ENCODE measurements at regions not wholly inside any gene's neighbourhood (a gene's known extent, or its start where the extent isn't known, plus 50 kb on each side); places are given as distances from the start of the nearest gene placed in this dataset.
A peak's percentile ranks its signal among the peaks of the same experiment; 100 is the strongest.
"Not testable (repeated sequence)": the region's sequence is repeated elsewhere in the genome, so short reads cannot be mapped to it uniquely, and the experiment has no call there.

DNA sequence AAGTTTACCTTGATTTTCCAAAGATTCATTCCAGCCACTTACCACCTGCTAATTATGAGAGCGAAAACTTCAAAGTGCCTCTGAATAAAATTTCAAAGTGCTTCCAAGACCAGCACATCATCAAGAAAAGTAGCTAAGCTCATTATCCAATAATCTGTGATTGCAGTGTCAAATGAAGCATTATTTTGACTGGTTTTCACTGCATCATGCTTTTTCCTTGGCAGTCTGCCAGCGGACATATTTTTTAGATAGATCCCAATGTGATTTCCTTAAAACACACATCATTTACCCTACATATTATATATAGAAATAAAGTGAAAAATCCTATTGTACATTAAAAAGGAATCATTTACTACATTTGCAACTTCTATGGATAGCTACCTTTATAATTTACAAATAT, 508.6 kb upstream of the FAM174A start:
- Histone ChIP-seq H2AK5ac (ENCODE audit: low read depth, low read length) (no peak overlapping the region), H3K79me1 (ENCODE audit: low read depth, low read length) (no peaks in the 10 kb centered on the region), H3K18ac (ENCODE audit: low read length) (no peak overlapping the region), H4K8ac (ENCODE audit: low read depth, low read length) (no peak overlapping the region), H3K4me3 (ENCODE audit: low read length in 2 of 2) (no peak overlapping the region), H3K23ac (ENCODE audit: low read depth, low read length, poor library complexity) (no peak overlapping the region), H2BK15ac (ENCODE audit: low read length) (no peak overlapping the region), H2BK5ac (ENCODE audit: low read length) (no peak overlapping the region), H2AFZ (ENCODE audit: low read length) (no peak overlapping the region), H3K4me2 (ENCODE audit: insufficient read depth, low read length, poor library complexity, severe bottlenecking) (no peak overlapping the region), H3K27ac (replicated peaks; ENCODE audit: low read length) (no peak overlapping the region), H2BK12ac (ENCODE audit: low read length) (no peak overlapping the region), H3K27me3 (ENCODE audit: control insufficient read depth in 3 of 3, insufficient read depth in 3 of 3, low read depth in 1 of 3, low read length in 3 of 3) (no peaks in the 10 kb centered on the region), H2BK120ac (ENCODE audit: low read depth, low read length) (no peak overlapping the region), H3K9ac (ENCODE audit: low read depth, low read length, poor library complexity) (no peak overlapping the region), H3K4me1 (ENCODE audit: control insufficient read depth in 2 of 2, insufficient read depth in 1 of 2, low read depth in 1 of 2, low read length in 2 of 2) (no peaks in the 10 kb centered on the region), H4K91ac (ENCODE audit: low read depth, low read length, poor library complexity) (no peak overlapping the region), H3K14ac (ENCODE audit: low read length) (no peak overlapping the region), H3K9me3 (replicated peaks in 1 of 2; ENCODE audit: control insufficient read depth in 2 of 2, insufficient read depth in 1 of 2, low read depth in 1 of 2, low read length in 2 of 2) (no peaks in the 10 kb centered on the region), H3K4ac (ENCODE audit: low read length) (no peak overlapping the region), H3K36me3 (replicated peaks in 1 of 2; ENCODE audit: control insufficient read depth in 2 of 2, insufficient read depth in 2 of 2, low read length in 2 of 2) (no peaks in the 10 kb centered on the region)
- no peak for DNase-seq (ENCODE audit: low spot score)
- no CpG with 5 or more reads among the region's 2 CpGs for WGBS, 2 donors (ENCODE audit: extremely low coverage in 2 of 2, insufficient read length in 2 of 2, insufficient replicate concordance in 1 of 2)

DNA sequence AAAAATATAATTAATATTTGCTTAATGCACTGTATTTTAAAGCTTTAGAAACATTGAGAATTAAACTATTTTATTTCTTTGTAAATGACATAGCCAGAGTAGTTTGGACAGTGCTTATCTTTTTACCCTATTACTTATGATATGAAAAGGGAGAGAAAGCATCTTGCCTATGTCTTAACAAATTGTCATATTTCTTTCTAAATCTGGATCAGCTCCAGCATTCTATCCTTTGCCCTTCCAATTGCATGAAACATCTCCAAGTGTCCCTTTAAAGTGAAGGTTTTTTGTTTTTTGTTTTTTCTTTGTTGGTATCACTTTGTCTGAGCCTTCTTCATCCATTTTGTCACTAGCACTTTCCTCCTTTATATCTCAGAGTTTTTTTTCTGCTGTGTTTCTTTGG, 511.6 kb upstream of the FAM174A start:
- Histone ChIP-seq H3K27ac (replicated peaks; ENCODE audit: low read length) (no peak overlapping the region), H3K14ac (ENCODE audit: low read length) (no peak overlapping the region), H2AK5ac (ENCODE audit: low read depth, low read length) (no peak overlapping the region), H4K8ac (ENCODE audit: low read depth, low read length) (no peak overlapping the region), H3K4ac (ENCODE audit: low read length) (no peak overlapping the region), H2BK12ac (ENCODE audit: low read length) (no peak overlapping the region), H3K27me3 (ENCODE audit: control insufficient read depth in 3 of 3, insufficient read depth in 3 of 3, low read depth in 1 of 3, low read length in 3 of 3) (no peaks in the 10 kb centered on the region), H4K91ac (ENCODE audit: low read depth, low read length, poor library complexity) (no peak overlapping the region), H2AFZ (ENCODE audit: low read length) (no peak overlapping the region), H2BK15ac (ENCODE audit: low read length) (no peak overlapping the region), H3K36me3 (replicated peaks in 1 of 2; ENCODE audit: control insufficient read depth in 2 of 2, insufficient read depth in 2 of 2, low read length in 2 of 2) (no peaks in the 10 kb centered on the region), H3K4me2 (ENCODE audit: insufficient read depth, low read length, poor library complexity, severe bottlenecking) (no peak overlapping the region), H2BK5ac (ENCODE audit: low read length) (no peak overlapping the region), H3K4me3 (ENCODE audit: low read length in 2 of 2) (no peak overlapping the region), H3K9me3 (replicated peaks in 1 of 2; ENCODE audit: control insufficient read depth in 2 of 2, insufficient read depth in 1 of 2, low read depth in 1 of 2, low read length in 2 of 2) (no peaks in the 10 kb centered on the region), H3K4me1 (ENCODE audit: control insufficient read depth in 2 of 2, insufficient read depth in 1 of 2, low read depth in 1 of 2, low read length in 2 of 2) (peaks cover 0 to 8% of the 10 kb centered on the region in 2 donors), H3K18ac (ENCODE audit: low read length) (no peak overlapping the region), H2BK120ac (ENCODE audit: low read depth, low read length) (no peak overlapping the region), H3K23ac (ENCODE audit: low read depth, low read length, poor library complexity) (no peak overlapping the region), H3K79me1 (ENCODE audit: low read depth, low read length) (no peaks in the 10 kb centered on the region), H3K9ac (ENCODE audit: low read depth, low read length, poor library complexity) (no peak overlapping the region)
- no peak for DNase-seq (ENCODE audit: low spot score)

DNA sequence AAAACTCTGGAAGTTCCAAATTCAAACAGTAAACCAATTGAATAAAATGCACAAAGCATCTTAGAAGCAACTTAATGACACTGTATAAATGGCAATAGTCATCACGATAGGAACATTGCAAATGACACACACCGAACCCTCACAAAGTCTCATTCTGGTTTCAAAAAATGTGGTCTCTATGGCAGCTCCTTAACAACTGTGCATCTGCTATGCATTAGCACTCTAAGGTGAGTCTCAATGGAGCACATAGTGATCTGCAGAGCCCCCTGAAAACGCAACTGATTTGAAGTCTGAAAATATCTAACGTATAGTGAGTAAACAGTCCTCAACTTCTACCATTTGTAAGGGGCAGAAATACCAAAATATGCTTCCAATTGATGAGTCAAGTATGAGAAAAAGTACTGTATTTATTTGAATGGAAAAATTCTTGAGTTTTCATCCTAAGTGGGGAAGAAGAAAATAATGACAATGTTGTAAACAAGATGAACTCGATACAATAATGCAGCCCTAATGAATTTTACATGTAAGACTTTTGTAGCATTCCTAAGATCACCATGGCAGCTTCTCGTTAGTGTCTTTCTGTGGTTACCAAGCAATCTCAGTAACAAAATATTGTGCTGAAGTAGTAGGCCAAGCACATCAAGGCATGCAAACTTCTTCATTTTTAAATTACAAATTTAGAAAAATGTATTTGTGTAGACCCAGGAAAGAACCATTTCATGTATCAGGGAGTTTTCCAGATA, 517.5 kb upstream of the FAM174A start:
- Histone ChIP-seq H2AK5ac (ENCODE audit: low read depth, low read length) (no peak overlapping the region), H2BK12ac (ENCODE audit: low read length) (no peak overlapping the region), H4K8ac (ENCODE audit: low read depth, low read length) (no peak overlapping the region), H2BK5ac (ENCODE audit: low read length) (no peak overlapping the region), H3K9ac (ENCODE audit: low read depth, low read length, poor library complexity) (no peak overlapping the region), H3K4me1 (ENCODE audit: control insufficient read depth in 2 of 2, insufficient read depth in 1 of 2, low read depth in 1 of 2, low read length in 2 of 2) (peaks cover 0 to 26% of the 10 kb centered on the region in 2 donors), H3K23ac (ENCODE audit: low read depth, low read length, poor library complexity) (no peak overlapping the region), H3K4me3 (ENCODE audit: low read length in 2 of 2) (peak overlapping the region in 1 of 2 donors; percentile 28), H3K36me3 (replicated peaks in 1 of 2; ENCODE audit: control insufficient read depth in 2 of 2, insufficient read depth in 2 of 2, low read length in 2 of 2) (no peaks in the 10 kb centered on the region), H2BK120ac (ENCODE audit: low read depth, low read length) (no peak overlapping the region), H3K18ac (ENCODE audit: low read length) (no peak overlapping the region), H2AFZ (ENCODE audit: low read length) (peak overlapping the region; percentile 81), H4K91ac (ENCODE audit: low read depth, low read length, poor library complexity) (no peak overlapping the region), H3K4me2 (ENCODE audit: insufficient read depth, low read length, poor library complexity, severe bottlenecking) (no peak overlapping the region), H3K27ac (replicated peaks; ENCODE audit: low read length) (no peak overlapping the region), H3K27me3 (ENCODE audit: control insufficient read depth in 3 of 3, insufficient read depth in 3 of 3, low read depth in 1 of 3, low read length in 3 of 3) (no peaks in the 10 kb centered on the region), H3K79me1 (ENCODE audit: low read depth, low read length) (no peaks in the 10 kb centered on the region), H3K14ac (ENCODE audit: low read length) (no peak overlapping the region), H3K9me3 (replicated peaks in 1 of 2; ENCODE audit: control insufficient read depth in 2 of 2, insufficient read depth in 1 of 2, low read depth in 1 of 2, low read length in 2 of 2) (no peaks in the 10 kb centered on the region), H3K4ac (ENCODE audit: low read length) (no peak overlapping the region), H2BK15ac (ENCODE audit: low read length) (no peak overlapping the region)
- WGBS, 2 donors (ENCODE audit: extremely low coverage in 2 of 2, insufficient read length in 2 of 2, insufficient replicate concordance in 1 of 2) = no CpG with 5 or more reads among the region's 6 CpGs
- DNase-seq (ENCODE audit: low spot score) = no peak

DNA sequence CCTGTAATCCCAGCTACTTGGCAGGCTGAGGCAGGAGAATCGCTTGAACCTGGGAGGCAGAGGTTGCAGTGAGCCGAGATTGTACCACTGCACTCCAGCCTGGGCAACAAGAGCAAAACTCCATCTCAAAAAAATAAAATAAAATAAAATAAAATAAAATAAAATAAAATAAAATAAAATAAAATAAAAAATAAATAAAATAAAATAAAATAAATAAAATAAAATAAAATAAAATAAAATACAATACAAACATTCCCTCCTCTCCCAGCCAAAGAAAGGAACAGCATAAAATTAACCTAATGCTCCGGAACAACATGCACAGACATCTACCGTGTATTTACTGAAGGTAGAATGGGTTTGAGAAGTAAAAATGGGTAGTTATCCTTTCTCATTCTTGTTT, 521.9 kb upstream of the FAM174A start:
- not testable (repeated sequence) for H3K27me3 ChIP-seq (ENCODE audit: control insufficient read depth in 3 of 3, insufficient read depth in 3 of 3, low read depth in 1 of 3, low read length in 3 of 3); H3K18ac ChIP-seq (ENCODE audit: low read length); H3K4me2 ChIP-seq (ENCODE audit: insufficient read depth, low read length, poor library complexity, severe bottlenecking); H3K27ac ChIP-seq (replicated peaks; ENCODE audit: low read length); DNase-seq (ENCODE audit: low spot score); H3K36me3 ChIP-seq (replicated peaks in 1 of 2; ENCODE audit: control insufficient read depth in 2 of 2, insufficient read depth in 2 of 2, low read length in 2 of 2); H3K4ac ChIP-seq (ENCODE audit: low read length); H4K91ac ChIP-seq (ENCODE audit: low read depth, low read length, poor library complexity); H3K14ac ChIP-seq (ENCODE audit: low read length); H2BK120ac ChIP-seq (ENCODE audit: low read depth, low read length); H2BK15ac ChIP-seq (ENCODE audit: low read length); H2BK5ac ChIP-seq (ENCODE audit: low read length); H3K9me3 ChIP-seq (replicated peaks in 1 of 2; ENCODE audit: control insufficient read depth in 2 of 2, insufficient read depth in 1 of 2, low read depth in 1 of 2, low read length in 2 of 2); H2AK5ac ChIP-seq (ENCODE audit: low read depth, low read length); H2AFZ ChIP-seq (ENCODE audit: low read length); H4K8ac ChIP-seq (ENCODE audit: low read depth, low read length); H3K79me1 ChIP-seq (ENCODE audit: low read depth, low read length); H3K4me3 ChIP-seq (ENCODE audit: low read length in 2 of 2); H3K23ac ChIP-seq (ENCODE audit: low read depth, low read length, poor library complexity); H2BK12ac ChIP-seq (ENCODE audit: low read length); H3K9ac ChIP-seq (ENCODE audit: low read depth, low read length, poor library complexity)
- H3K4me1 ChIP-seq (ENCODE audit: control insufficient read depth in 2 of 2, insufficient read depth in 1 of 2, low read depth in 1 of 2, low read length in 2 of 2) = peaks cover 0 to 18% of the 10 kb centered on the region in 2 donors
- no CpG with 5 or more reads among the region's 4 CpGs for WGBS, 2 donors (ENCODE audit: extremely low coverage in 2 of 2, insufficient read length in 2 of 2, insufficient replicate concordance in 1 of 2)
